Neural progenitor cell (in vitro differentiated cells): ENCODE measurements at regions not wholly inside any gene's neighbourhood (a gene's known extent, or its start where the extent isn't known, plus 50 kb on each side); places are given as distances from the start of the nearest gene placed in this dataset.

ENCODE experiments used
- DNase-seq: peaks from one replicate; pipeline ENCODE4 v3.0.0-alpha.2; 2016; ENCODE audit warnings: low spot score
- H2AFZ ChIP-seq: fragments of 200-600 bp; sonication (generic); replicated peaks from 2 replicates; pipeline ENCODE4 v1.6.1; 2016; ENCODE audit warnings: antibody characterized with exemption
- H3F3A ChIP-seq: fragments of 200-600 bp; sonication (generic); 2 replicates; pipeline ENCODE4 v1.6.1; 2016; ENCODE audit warnings: antibody characterized with exemption, low read depth
- H3K27ac ChIP-seq: fragments of 200-600 bp; sonication (generic); 2 replicates; pipeline ENCODE4 v1.5.1; 2016; ENCODE audit warnings: mild to moderate bottlenecking
- H3K27me3 ChIP-seq: fragments of 200-600 bp; sonication (generic); 2 replicates; pipeline ENCODE4 v1.6.1; 2016; ENCODE audit warnings: mild to moderate bottlenecking, moderate library complexity
- H3K36me3 ChIP-seq: fragments of 200-600 bp; sonication (generic); 2 replicates; pipeline ENCODE4 v1.5.1; 2016
- H3K4me1 ChIP-seq: fragments of 200-600 bp; sonication (generic); 2 replicates; pipeline ENCODE4 v1.6.1; 2016; ENCODE audit warnings: mixed run types
- H3K4me2 ChIP-seq: fragments of 200-600 bp; sonication (generic); 2 replicates; pipeline ENCODE4 v1.6.1; 2016
- H3K4me3 ChIP-seq: fragments of 200-600 bp; sonication (generic); 2 replicates; pipeline ENCODE4 v1.5.1; 2016
- H3K79me2 ChIP-seq: fragments of 200-600 bp; sonication (generic); 2 replicates; pipeline ENCODE4 v1.6.1; 2016; ENCODE audit warnings: low read depth
- H3K9ac ChIP-seq: fragments of 200-600 bp; sonication (generic); 2 replicates; pipeline ENCODE4 v1.6.1; 2016
- H3K9me3 ChIP-seq: fragments of 200-600 bp; sonication (generic); 2 replicates; pipeline ENCODE4 v1.5.1; 2016; ENCODE audit warnings: low read depth
- H4K20me1 ChIP-seq: fragments of 200-600 bp; sonication (generic); 2 replicates; pipeline ENCODE4 v1.6.1; 2016; ENCODE audit warnings: low read depth
- H3K27ac Mint-ChIP-seq: 3 replicates; pipeline ENCODE4 v1.8.0; 2021; ENCODE audit warnings: mixed read lengths
- H3K27me3 Mint-ChIP-seq: 2 replicates; pipeline ENCODE4 v1.8.0; 2022; ENCODE audit warnings: low read depth, mild to moderate bottlenecking, inconsistent platforms, moderate library complexity, mixed read lengths; ENCODE audit not compliant: insufficient read depth
- H3K36me3 Mint-ChIP-seq: 3 replicates; pipeline ENCODE4 v1.8.0; 2021; ENCODE audit warnings: mixed read lengths
- H3K4me1 Mint-ChIP-seq: 3 replicates; pipeline ENCODE4 v1.8.0; 2021; ENCODE audit warnings: mixed read lengths
- H3K4me3 Mint-ChIP-seq: 3 replicates; pipeline ENCODE4 v1.8.0; 2021; ENCODE audit warnings: mild to moderate bottlenecking, moderate library complexity, mixed read lengths
- H3K9me3 Mint-ChIP-seq: 3 replicates; pipeline ENCODE4 v1.8.0; 2020; ENCODE audit warnings: mixed read lengths
- CTCF ChIP-seq: fragments of 200-600 bp; sonication (generic); IDR thresholded peaks from 2 replicates; pipeline ENCODE4 v1.5.1; 2017; ENCODE audit warnings: antibody characterized with exemption, mild to moderate bottlenecking
- EZH2 ChIP-seq: fragments of 200-600 bp; sonication (generic); IDR thresholded peaks from 2 replicates; pipeline ENCODE4 v1.6.1; 2017; ENCODE audit warnings: antibody characterized with exemption, mild to moderate bottlenecking, moderate library complexity
- EZH2phosphoT487 ChIP-seq: fragments of 200-600 bp; sonication (generic); IDR thresholded peaks from 2 replicates; pipeline ENCODE4 v1.6.1; 2017; ENCODE audit warnings: antibody characterized with exemption

GRCh38 chr16:85438981-85439685 is 174.0 kb upstream of the GSE1 start:
- H3K4me1 Mint-ChIP-seq: peaks cover 46% of the 10 kb centered on the region
- H3K27me3 Mint-ChIP-seq: peaks cover 32% of the 10 kb centered on the region
- no peak for DNase-seq
- Histone ChIP-seq H3K4me3 (no peak overlapping the region), H3K9ac (no peak overlapping the region), H3K4me1 (peaks cover 39% of the 10 kb centered on the region), H2AFZ (no peak overlapping the region), H3K79me2 (no peaks in the 10 kb centered on the region), H4K20me1 (peaks cover 10% of the 10 kb centered on the region), H3K27me3 (peaks cover 16% of the 10 kb centered on the region), H3K27ac (no peak overlapping the region), H3F3A (peaks cover 32% of the 10 kb centered on the region), H3K36me3 (no peaks in the 10 kb centered on the region), H3K4me2 (no peak overlapping the region), H3K9me3 (no peaks in the 10 kb centered on the region)
- no peak overlapping the region for H3K27ac Mint-ChIP-seq
- TF ChIP-seq EZH2 (no peak), CTCF (no peak), EZH2phosphoT487 (no peak)
- no peaks in the 10 kb centered on the region for H3K9me3 Mint-ChIP-seq
- no peaks in the 10 kb centered on the region for H3K36me3 Mint-ChIP-seq
- peak overlapping the region; percentile 3 for H3K4me3 Mint-ChIP-seq

GRCh38 chr16:85440744-85441143 is 172.4 kb upstream of the GSE1 start:
- Histone ChIP-seq H3K9me3 (no peaks in the 10 kb centered on the region), H4K20me1 (peaks cover 21% of the 10 kb centered on the region), H3K27me3 (peaks cover 31% of the 10 kb centered on the region), H3K27ac (no peak overlapping the region), H3K4me2 (no peak overlapping the region), H3K9ac (no peak overlapping the region), H3K79me2 (no peaks in the 10 kb centered on the region), H3F3A (peaks cover 31% of the 10 kb centered on the region), H3K36me3 (no peaks in the 10 kb centered on the region), H2AFZ (no peak overlapping the region), H3K4me3 (no peak overlapping the region), H3K4me1 (peaks cover 45% of the 10 kb centered on the region)
- Mint-ChIP-seq H3K27ac (no peak overlapping the region), H3K27me3 (peaks cover 32% of the 10 kb centered on the region), H3K9me3 (no peaks in the 10 kb centered on the region), H3K4me3 (no peak overlapping the region), H3K36me3 (no peaks in the 10 kb centered on the region), H3K4me1 (peaks cover 55% of the 10 kb centered on the region)
- DNase-seq: no peak
- TF ChIP-seq EZH2: no peak
- no peak for TF ChIP-seq CTCF
- no peak for TF ChIP-seq EZH2phosphoT487

GRCh38 chr16:85441189-85441889 is 171.8 kb upstream of the GSE1 start:
- H3K27me3 Mint-ChIP-seq: peaks cover 27% of the 10 kb centered on the region
- no peak overlapping the region for H3K4me3 Mint-ChIP-seq
- no peaks in the 10 kb centered on the region for H3K36me3 Mint-ChIP-seq
- Histone ChIP-seq H3K9ac (no peak overlapping the region), H2AFZ (no peak overlapping the region), H3K9me3 (no peaks in the 10 kb centered on the region), H3K27me3 (peaks cover 32% of the 10 kb centered on the region), H3K4me3 (no peak overlapping the region), H4K20me1 (peaks cover 23% of the 10 kb centered on the region), H3K27ac (no peak overlapping the region), H3K4me1 (peaks cover 39% of the 10 kb centered on the region), H3K36me3 (no peaks in the 10 kb centered on the region), H3K79me2 (no peaks in the 10 kb centered on the region), H3F3A (peaks cover 25% of the 10 kb centered on the region), H3K4me2 (no peak overlapping the region)
- H3K27ac Mint-ChIP-seq: no peak overlapping the region
- DNase-seq: peak; percentile 41
- no peaks in the 10 kb centered on the region for H3K9me3 Mint-ChIP-seq
- TF ChIP-seq EZH2phosphoT487 (no peak), CTCF (peak; percentile 25), EZH2 (no peak)
- peaks cover 53% of the 10 kb centered on the region for H3K4me1 Mint-ChIP-seq
